ENCODE measurements at regions not wholly inside any gene's neighbourhood (a gene's known extent, or its start where the extent isn't known, plus 50 kb on each side); places are given as distances from the start of the nearest gene placed in this dataset.
"Not testable (repeated sequence)": the region's sequence is repeated elsewhere in the genome, so short reads cannot be mapped to it uniquely, and the experiment has no call there.

- WGBS, 3 donors: 64 to 74% (median 69%) methylated on average over 7 of the region's 7 CpGs
- H3K27ac ChIP-seq (ENCODE audit: low read depth, low read length): no peak overlapping the region
Measured at GRCh38 chr10:3568392-3568791, 216.6 kb downstream of the KLF6 start.

- H3K27ac ChIP-seq (ENCODE audit: low read depth, low read length): no peak overlapping the region
- 55 to 88% (median 86%) methylated on average over 9 of the region's 9 CpGs for WGBS, 3 donors
Measured at GRCh38 chr10:3567291-3567963, 217.6 kb downstream of the KLF6 start.

GRCh38 chr10:3566627-3567026, 218.4 kb downstream of the KLF6 start:
- H3K27ac ChIP-seq (ENCODE audit: low read depth, low read length): no peak overlapping the region
- 74 to 100% (median 98%) methylated on average over 1 of the region's 1 CpG for WGBS, 3 donors

GRCh38 chr10:3564346-3565002, 220.5 kb downstream of the KLF6 start:
- WGBS, 3 donors: 88 to 94% (median 94%) methylated on average over 7 of the region's 7 CpGs
- H3K27ac ChIP-seq (ENCODE audit: low read depth, low read length): no peak overlapping the region

- WGBS, 3 donors: 83 to 94% (median 88%) methylated on average over 3 of the region's 3 CpGs
- H3K27ac ChIP-seq (ENCODE audit: low read depth, low read length): no peak overlapping the region
Measured at GRCh38 chr10:3563298-3563697, 221.7 kb downstream of the KLF6 start.

GRCh38 chr10:3560628-3561027, 224.4 kb downstream of the KLF6 start:
- 81 to 85% (median 84%) methylated on average over 2 of the region's 3 CpGs for WGBS, 3 donors

GRCh38 chr10:3559527-3559926, 225.5 kb downstream of the KLF6 start:
- 81 to 97% (median 91%) methylated on average over 3 of the region's 3 CpGs for WGBS, 3 donors
- H3K27ac ChIP-seq (ENCODE audit: low read depth, low read length): no peak overlapping the region

More at GRCh38 chr10:3560628-3561027, 224.4 kb downstream of the KLF6 start:
- not testable (repeated sequence) for H3K27ac ChIP-seq (ENCODE audit: low read depth, low read length)

- 71 to 95% (median 90%) methylated on average over 2 of the region's 2 CpGs for WGBS, 3 donors
- no peak overlapping the region for H3K27ac ChIP-seq (ENCODE audit: low read depth, low read length)
Measured at GRCh38 chr10:3559011-3559410, 226.0 kb downstream of the KLF6 start.

- WGBS, 3 donors: 58 to 83% (median 79%) methylated on average over 39 to 46 of the region's 46 CpGs
- H3K27ac ChIP-seq (ENCODE audit: low read depth, low read length): not testable (repeated sequence)
Measured at GRCh38 chr10:3556191-3557017, 228.6 kb downstream of the KLF6 start.

GRCh38 chr10:3554121-3554522, 230.9 kb downstream of the KLF6 start:
- no peak overlapping the region for H3K27ac ChIP-seq (ENCODE audit: low read depth, low read length)
- 34 to 74% (median 58%) methylated on average over 10 of the region's 10 CpGs for WGBS, 3 donors

- no peak overlapping the region for H3K27ac ChIP-seq (ENCODE audit: low read depth, low read length)
- 79 to 94% (median 91%) methylated on average over 9 of the region's 9 CpGs for whole genome bisulfite sequencing, 3 donors
Measured at GRCh38 chr10:3552281-3552680, 232.7 kb downstream of the KLF6 start.

GRCh38 chr10:3551761-3552160, 233.2 kb downstream of the KLF6 start:
- WGBS, 3 donors: 84 to 93% (median 87%) methylated on average over 11 of the region's 11 CpGs
- no peak overlapping the region for H3K27ac ChIP-seq (ENCODE audit: low read depth, low read length)

- H3K27ac ChIP-seq (ENCODE audit: low read depth, low read length): no peak overlapping the region
- 65 to 84% (median 72%) methylated on average over 4 of the region's 4 CpGs for WGBS, 3 donors
Measured at GRCh38 chr10:3549118-3549517, 235.9 kb downstream of the KLF6 start.

- 85 to 97% (median 97%) methylated on average over 1 of the region's 1 CpG for WGBS, 3 donors
- no peak overlapping the region for H3K27ac ChIP-seq (ENCODE audit: low read depth, low read length)
Measured at GRCh38 chr10:3548702-3549101, 236.3 kb downstream of the KLF6 start.

- WGBS, 3 donors: 71 to 73% (median 71%) methylated on average over 7 of the region's 7 CpGs
- no peak overlapping the region for H3K27ac ChIP-seq (ENCODE audit: low read depth, low read length)
Measured at GRCh38 chr10:3548076-3548475, 236.9 kb downstream of the KLF6 start.

GRCh38 chr10:3544561-3544960, 240.4 kb downstream of the KLF6 start:
- WGBS, 3 donors: 72 to 91% (median 90%) methylated on average over 4 of the region's 4 CpGs
- H3K27ac ChIP-seq (ENCODE audit: low read depth, low read length): no peak overlapping the region

- no peak overlapping the region for H3K27ac ChIP-seq (ENCODE audit: low read depth, low read length)
- WGBS, 3 donors: 57 to 79% (median 60%) methylated on average over 5 of the region's 5 CpGs
Measured at GRCh38 chr10:3542185-3542611, 242.8 kb downstream of the KLF6 start.

- 84 to 96% (median 92%) methylated on average over 20 of the region's 20 CpGs for WGBS, 3 donors
- no peak overlapping the region for H3K27ac ChIP-seq (ENCODE audit: low read depth, low read length)
Measured at GRCh38 chr10:3539696-3540383, 245.2 kb downstream of the KLF6 start.

Measured in adipose tissue (tissue), 3 donors.